HEK293T (cell line): ENCODE measurements at regions not wholly inside any gene's neighbourhood (a gene's known extent, or its start where the extent isn't known, plus 50 kb on each side); places are given as distances from the start of the nearest gene placed in this dataset.
"Not testable (repeated sequence)": the region's sequence is repeated elsewhere in the genome, so short reads cannot be mapped to it uniquely, and the experiment has no call there.

Source experiments
- CTCF ChIA-PET: fragments of 350-600 bp; formaldehyde crosslinking; extraction: SDS; loops from one replicate; lab custom pipeline; 2021; ENCODE audit warnings: antibody characterized with exemption, inconsistent platforms; lab: Yijun Ruan, JAX
- POLR2A ChIA-PET: fragments of 350-600 bp; formaldehyde crosslinking; extraction: SDS; loops from one replicate; lab custom pipeline; 2020; ENCODE audit warnings: antibody characterized with exemption, inconsistent platforms; lab: Yijun Ruan, JAX
- DNase-seq: peaks from one replicate; pipeline ENCODE4 v3.0.0; 2012; ENCODE audit warnings: mixed read lengths; ENCODE audit errors: extremely low spot score
- ARNT ChIP-seq: fragments of 450-650 bp; IDR thresholded peaks from 2 replicates; pipeline ENCODE4 v1.6.1; 2017; ENCODE audit warnings: mild to moderate bottlenecking
- BHLHE40 ChIP-seq: fragments of 450-650 bp; IDR thresholded peaks from 2 replicates; pipeline ENCODE4 v1.6.1; 2016; ENCODE audit warnings: mild to moderate bottlenecking, moderate library complexity, borderline replicate concordance
- CTBP1 ChIP-seq: fragments of 450-650 bp; IDR thresholded peaks from 2 replicates; pipeline ENCODE4 v1.6.1; 2016; ENCODE audit warnings: borderline replicate concordance
- ELF4 ChIP-seq: fragments of 450-650 bp; IDR thresholded peaks from 2 replicates; pipeline ENCODE4 v1.6.1; 2017; ENCODE audit warnings: antibody characterized with exemption
- FOXA1 ChIP-seq: fragments of 450-650 bp; IDR thresholded peaks from 2 replicates; pipeline ENCODE4 v1.6.1; 2016; ENCODE audit warnings: mild to moderate bottlenecking
- FOXK2 ChIP-seq: fragments of 450-650 bp; IDR thresholded peaks from 2 replicates; pipeline ENCODE4 v1.6.1; 2016; ENCODE audit warnings: mild to moderate bottlenecking
- FOXM1 ChIP-seq: fragments of 450-650 bp; IDR thresholded peaks from 2 replicates; pipeline ENCODE4 v1.6.1; 2017; ENCODE audit warnings: mild to moderate bottlenecking, borderline replicate concordance
- HDGF ChIP-seq: fragments of 450-650 bp; IDR thresholded peaks from 2 replicates; pipeline ENCODE4 v1.6.1; 2017; ENCODE audit warnings: antibody characterized with exemption, borderline replicate concordance
- L3MBTL2 ChIP-seq: fragments of 450-650 bp; conservative IDR thresholded peaks from 2 replicates; pipeline ENCODE4 v1.6.1; 2016; ENCODE audit warnings: mild to moderate bottlenecking
- LEF1 ChIP-seq: fragments of 450-650 bp; IDR thresholded peaks from 2 replicates; pipeline ENCODE4 v1.6.1; 2017; ENCODE audit warnings: mild to moderate bottlenecking, borderline replicate concordance
- NFRKB ChIP-seq: fragments of 450-650 bp; IDR thresholded peaks from 2 replicates; pipeline ENCODE4 v1.6.1; 2016; ENCODE audit warnings: mild to moderate bottlenecking, moderate library complexity
- SP1 ChIP-seq: fragments of 450-650 bp; IDR thresholded peaks from 2 replicates; pipeline ENCODE4 v1.6.1; 2017
- SUZ12 ChIP-seq: fragments of 450-650 bp; IDR thresholded peaks from 2 replicates; pipeline ENCODE4 v1.6.1; 2016; ENCODE audit warnings: mild to moderate bottlenecking
- TARDBP ChIP-seq: fragments of 450-650 bp; IDR thresholded peaks from 2 replicates; pipeline ENCODE4 v1.6.1; 2016
- ZNF384 ChIP-seq: fragments of 450-650 bp; IDR thresholded peaks from 2 replicates; pipeline ENCODE4 v1.6.1; 2016
- TF ChIP-seq, protein P1 (sequence below): fragments of 450-650 bp; IDR thresholded peaks from 2 replicates; pipeline ENCODE4 v1.6.1; 2016

DNA sequence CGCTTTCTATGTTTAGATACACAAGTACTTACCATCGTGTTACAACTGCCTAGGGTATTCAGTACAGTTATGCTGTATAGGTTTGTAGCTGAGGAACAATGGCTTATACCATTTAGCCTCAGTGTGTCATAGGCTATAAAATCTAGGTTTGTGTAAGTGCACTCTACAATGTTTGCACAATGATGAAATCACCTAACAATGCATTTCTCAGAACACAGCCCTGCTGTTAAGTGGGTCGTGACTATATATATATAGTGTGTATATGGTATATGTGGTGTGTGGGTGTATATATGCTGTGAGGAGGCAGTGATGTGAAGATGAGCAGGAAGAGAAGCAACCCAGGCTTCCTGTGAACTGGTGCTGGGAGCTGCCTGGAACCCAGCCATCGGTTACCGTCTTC lies 65.6 kb upstream of the MKI67 start:
- no peak for TF ChIP-seq FOXA1
- TF ChIP-seq BHLHE40 = no peak
- TF ChIP-seq ARNT = no peak
- no peak for TF ChIP-seq FOXK2
- no peak for TF ChIP-seq FOXM1
- no peak for TF ChIP-seq SP1
- TF ChIP-seq HDGF = no peak
- TF ChIP-seq LEF1 = no peak
- no peak for TF ChIP-seq CTBP1
- TF ChIP-seq, protein P1, sequence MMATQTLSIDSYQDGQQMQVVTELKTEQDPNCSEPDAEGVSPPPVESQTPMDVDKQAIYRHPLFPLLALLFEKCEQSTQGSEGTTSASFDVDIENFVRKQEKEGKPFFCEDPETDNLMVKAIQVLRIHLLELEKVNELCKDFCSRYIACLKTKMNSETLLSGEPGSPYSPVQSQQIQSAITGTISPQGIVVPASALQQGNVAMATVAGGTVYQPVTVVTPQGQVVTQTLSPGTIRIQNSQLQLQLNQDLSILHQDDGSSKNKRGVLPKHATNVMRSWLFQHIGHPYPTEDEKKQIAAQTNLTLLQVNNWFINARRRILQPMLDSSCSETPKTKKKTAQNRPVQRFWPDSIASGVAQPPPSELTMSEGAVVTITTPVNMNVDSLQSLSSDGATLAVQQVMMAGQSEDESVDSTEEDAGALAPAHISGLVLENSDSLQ = no peak
- no peak for TF ChIP-seq SUZ12
- no peak for TF ChIP-seq TARDBP
- TF ChIP-seq ZNF384 = no peak
- TF ChIP-seq ELF4 = no peak
- no peak for TF ChIP-seq NFRKB
- no peak for TF ChIP-seq L3MBTL2
- ChIA-PET CTCF (interaction anchor here (1.1 to 1.8 kb wide), 2 partner anchors 14 to 853 kb away, joined by 3 to 5 read pairs; no protein-coding TSS in a partner anchor), POLR2A (no interaction called here)
- DNase-seq = no peak

DNA sequence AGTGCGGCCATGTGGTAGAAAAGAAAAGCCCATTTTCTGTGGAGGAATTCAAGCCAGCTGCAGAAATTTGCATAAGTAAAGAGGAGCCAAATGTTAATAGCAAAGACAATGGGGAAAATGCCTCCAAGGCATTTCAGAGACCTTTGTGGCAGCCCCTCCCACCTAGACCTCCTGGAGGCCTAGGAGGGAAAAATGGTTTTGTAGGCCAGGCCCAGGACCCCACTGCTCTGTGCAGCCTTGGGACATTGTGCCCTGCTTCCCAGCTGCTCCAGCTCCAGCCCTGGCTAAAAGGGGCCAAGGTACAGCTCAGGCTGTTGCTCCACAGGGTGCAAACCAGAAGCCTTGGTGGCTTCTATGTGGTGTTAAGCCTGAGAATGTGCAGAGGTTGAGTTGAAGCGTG lies 75.6 kb upstream of the MKI67 start:
- POLR2A ChIA-PET, CTCF ChIA-PET, DNase-seq: not testable (repeated sequence)

DNA sequence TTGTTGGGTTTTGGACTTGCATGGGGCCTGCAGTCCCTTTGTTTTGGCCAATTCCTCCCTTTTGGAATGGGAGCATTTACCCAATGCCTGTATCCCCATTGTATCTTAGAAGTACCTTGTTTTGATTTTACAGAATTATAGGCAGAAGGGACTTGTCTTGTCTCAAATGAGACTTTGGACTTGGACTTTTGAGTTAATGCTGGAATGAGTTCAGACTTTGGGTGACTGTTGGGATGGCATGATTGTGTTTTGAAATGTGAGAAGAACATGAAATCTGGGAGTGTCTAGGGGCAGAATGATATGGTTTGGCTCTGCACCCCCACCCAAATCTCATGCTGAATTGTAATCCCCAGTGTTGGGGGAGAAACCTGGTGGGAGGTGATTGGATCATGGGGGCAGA lies 76.8 kb upstream of the MKI67 start:
- no peak for TF ChIP-seq FOXA1
- CTCF ChIA-PET = no interaction called here
- DNase-seq = no peak
- POLR2A ChIA-PET = no interaction called here

DNA sequence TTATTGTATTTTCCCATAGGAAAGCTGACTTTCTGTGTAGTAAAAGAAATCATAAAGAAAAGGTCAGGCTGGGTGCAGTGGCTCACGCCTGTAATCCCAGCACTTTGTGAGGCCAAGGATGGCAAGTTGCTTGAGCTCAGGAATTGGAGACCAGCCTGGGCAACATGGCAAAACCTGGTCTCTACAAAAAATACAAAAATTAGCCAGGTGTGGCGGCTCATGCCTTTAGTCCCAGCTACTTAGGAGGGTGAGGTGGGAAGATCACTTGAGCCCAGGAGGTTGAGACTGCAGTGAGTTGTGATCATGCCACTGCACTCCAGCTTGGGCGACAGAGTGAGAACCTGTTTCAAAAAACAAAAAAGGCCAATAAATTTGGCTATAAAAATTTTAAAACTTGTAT lies 79.4 kb upstream of the MKI67 start:
- POLR2A ChIA-PET = not testable (repeated sequence)
- CTCF ChIA-PET = interaction anchor here (1.1 kb wide), 1 partner anchor 58 kb away, joined by 3 read pairs; no protein-coding TSS in a partner anchor

DNA sequence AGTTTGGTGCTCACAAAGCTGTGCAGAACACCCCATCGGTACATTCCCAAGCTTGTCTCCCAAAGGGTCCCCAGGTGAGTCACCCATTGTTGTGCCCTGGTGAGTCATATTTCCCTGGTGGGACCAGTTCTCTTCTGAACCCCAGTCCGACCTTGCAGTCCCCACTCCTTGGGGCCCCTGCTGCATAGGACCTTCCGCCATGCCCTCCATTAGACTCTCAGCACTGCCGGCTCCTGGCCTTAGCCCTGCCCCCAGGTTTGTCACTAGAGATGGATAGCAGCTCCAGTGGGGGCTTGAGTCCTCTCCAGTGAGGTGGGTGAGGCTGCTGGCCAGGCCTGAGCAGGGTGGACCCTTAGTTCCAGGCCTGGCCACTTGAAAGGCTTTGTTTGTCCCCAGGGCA lies 80.5 kb upstream of the MKI67 start:
- no peak for TF ChIP-seq ELF4
- TF ChIP-seq, protein P1 = no peak
- no peak for TF ChIP-seq HDGF
- no peak for TF ChIP-seq CTBP1
- no peak for TF ChIP-seq FOXM1
- TF ChIP-seq FOXA1 = no peak
- no peak for TF ChIP-seq SUZ12
- TF ChIP-seq TARDBP = no peak
- CTCF ChIA-PET = no interaction called here

More for the DNA sequence above, 79.4 kb upstream of the MKI67 start:
- DNase-seq = not testable (repeated sequence)

DNA sequence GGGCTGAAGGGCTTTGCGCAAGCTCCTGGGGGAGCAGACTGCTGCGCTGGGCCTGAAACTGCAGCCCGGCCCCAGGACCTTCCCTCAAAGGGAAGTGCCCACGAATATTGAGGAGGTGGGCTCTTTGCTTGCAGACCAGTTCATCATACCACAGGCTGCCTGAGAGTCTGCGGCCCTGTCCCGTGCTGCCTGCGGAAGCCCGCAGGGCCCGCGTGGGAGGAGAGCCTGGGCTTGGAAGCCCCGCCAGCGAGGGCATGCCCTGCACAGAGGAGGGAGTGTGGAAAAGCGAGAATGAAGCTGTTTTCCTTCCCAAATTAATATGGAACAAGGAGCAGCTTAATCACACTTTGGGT lies 83.6 kb upstream of the MKI67 start:
- ChIA-PET POLR2A (no interaction called here), CTCF (no interaction called here)
- TF ChIP-seq ARNT = no peak
- TF ChIP-seq ELF4 = no peak
- TF ChIP-seq HDGF = no peak
- no peak for DNase-seq

More for the DNA sequence above, 80.5 kb upstream of the MKI67 start:
- POLR2A ChIA-PET = no interaction called here
- no peak for DNase-seq

DNA sequence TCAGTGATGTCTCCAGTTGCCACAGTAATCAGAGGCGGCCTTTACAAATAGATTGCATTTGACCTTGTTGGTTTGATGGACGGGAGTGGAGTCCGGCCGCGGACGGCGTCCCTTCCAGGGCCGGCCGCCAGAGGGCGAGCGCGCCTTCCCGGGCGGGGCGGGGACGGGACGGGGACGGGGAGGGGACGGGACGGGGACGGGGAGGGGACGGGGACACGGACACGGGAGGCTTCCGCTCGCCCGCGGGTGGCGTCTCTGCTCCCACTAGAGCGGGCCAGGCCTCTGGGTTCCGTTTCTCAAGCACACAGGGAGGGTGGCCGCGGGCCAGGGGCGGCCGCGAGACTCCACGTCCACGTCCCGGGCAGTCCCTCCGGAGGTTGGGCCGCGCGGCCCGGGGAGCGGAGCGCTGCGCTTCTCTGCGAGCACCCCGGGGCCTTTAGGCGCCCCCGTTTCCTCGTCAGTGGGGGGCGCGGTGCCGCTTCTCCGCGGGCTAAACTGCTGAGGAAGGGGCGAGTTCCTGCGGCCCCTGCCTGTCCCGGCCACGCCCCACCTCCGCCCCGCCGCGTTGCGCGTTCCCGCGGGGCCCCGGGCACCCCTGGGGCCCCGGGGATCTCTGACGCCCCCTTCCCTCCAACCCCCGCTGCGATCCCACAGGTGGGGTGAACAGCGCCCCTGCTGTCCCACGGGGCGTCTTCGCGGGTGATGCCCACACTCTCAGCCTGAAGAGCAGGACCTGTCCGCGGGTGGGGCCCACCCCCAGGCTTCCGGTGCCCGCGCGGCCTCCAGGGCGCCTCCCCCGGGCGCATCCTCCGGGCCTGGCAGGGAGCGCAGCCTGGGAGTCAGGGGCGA lies 84.2 kb upstream of the MKI67 start:
- CTCF ChIA-PET = no interaction called here
- peak; percentile 81 for DNase-seq

More for the DNA sequence above, 84.2 kb upstream of the MKI67 start:
- POLR2A ChIA-PET = no interaction called here
- TF ChIP-seq, protein P1 = peak; percentile 81
- TF ChIP-seq HDGF = no peak
